ENCODE measurements at regions not wholly inside any gene's neighbourhood (a gene's known extent, or its start where the extent isn't known, plus 50 kb on each side); places are given as distances from the start of the nearest gene placed in this dataset.

DNA sequence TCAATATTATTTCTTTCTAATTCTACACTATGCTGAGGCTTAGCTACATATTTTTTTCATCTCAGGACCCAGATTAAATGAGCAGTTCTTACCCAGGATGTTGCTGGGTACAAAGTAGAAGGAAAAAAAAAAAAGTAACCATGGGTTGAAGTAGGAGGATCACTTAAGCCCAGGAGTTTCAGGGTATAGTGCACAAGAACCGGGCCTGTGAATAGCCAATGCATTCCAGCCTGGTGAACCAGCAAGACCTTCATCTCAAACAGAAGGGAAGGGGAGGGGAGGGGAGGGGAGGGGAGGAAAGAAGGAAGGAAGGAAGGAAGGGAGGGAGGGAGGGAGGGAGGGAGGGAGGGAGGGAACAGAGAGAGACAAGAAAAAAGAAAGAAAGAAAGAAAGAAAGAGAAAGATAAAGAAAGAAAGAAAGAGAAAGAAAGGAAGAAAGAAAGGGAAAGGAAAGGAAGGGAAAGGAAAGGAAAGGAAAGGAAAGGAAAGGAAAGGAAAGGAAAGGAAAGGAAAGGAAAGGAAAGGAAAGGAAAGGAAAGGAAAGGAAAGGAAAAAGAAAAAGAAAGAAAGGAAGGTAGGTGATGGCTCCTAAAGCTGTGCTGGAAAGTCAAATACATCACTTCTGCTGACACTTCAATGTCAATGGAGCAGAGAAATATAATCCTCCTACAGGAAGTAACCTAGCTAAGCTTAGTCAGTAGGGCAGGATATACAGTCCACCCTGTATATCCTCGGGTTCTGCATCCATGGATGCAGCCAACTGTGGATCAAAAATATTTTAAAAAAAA, 206.8 kb upstream of the TGFBR2 start:
- Mint-ChIP-seq H3K4me3 (ENCODE audit: unreplicated experiment) (no peak overlapping the region), H3K9me3 (ENCODE audit: unreplicated experiment) (no peaks in the 10 kb centered on the region), H3K4me1 (ENCODE audit: unreplicated experiment) (peaks cover 7% of the 10 kb centered on the region), H3K27me3 (ENCODE audit: unreplicated experiment) (peaks cover under 1% of the 10 kb centered on the region), H3K36me3 (ENCODE audit: low read depth, unreplicated experiment) (no peaks in the 10 kb centered on the region), H3K27ac (ENCODE audit: unreplicated experiment) (no peak overlapping the region)
- TF ChIP-seq CTCF (IDR thresholded peaks at IDR 0.05; ENCODE audit: unreplicated experiment) = no peak
- no peak for DNase-seq (ENCODE audit: low spot score)

GRCh38 chr3:30400926-30401325, 205.5 kb upstream of the TGFBR2 start:
- H3K4me3 Mint-ChIP-seq (ENCODE audit: unreplicated experiment) = no peak overlapping the region
- TF ChIP-seq CTCF (IDR thresholded peaks at IDR 0.05; ENCODE audit: unreplicated experiment) = no peak
- no peaks in the 10 kb centered on the region for H3K36me3 Mint-ChIP-seq (ENCODE audit: low read depth, unreplicated experiment)
- peaks cover 2% of the 10 kb centered on the region for H3K4me1 Mint-ChIP-seq (ENCODE audit: unreplicated experiment)
- no peak overlapping the region for H3K27ac Mint-ChIP-seq (ENCODE audit: unreplicated experiment)
- H3K27me3 Mint-ChIP-seq (ENCODE audit: unreplicated experiment) = no peaks in the 10 kb centered on the region
- no peaks in the 10 kb centered on the region for H3K9me3 Mint-ChIP-seq (ENCODE audit: unreplicated experiment)
- DNase-seq (ENCODE audit: low spot score) = no peak

GRCh38 chr3:30401971-30402370, 204.4 kb upstream of the TGFBR2 start:
- no peaks in the 10 kb centered on the region for H3K27me3 Mint-ChIP-seq (ENCODE audit: unreplicated experiment)
- no peak overlapping the region for H3K4me3 Mint-ChIP-seq (ENCODE audit: unreplicated experiment)
- DNase-seq (ENCODE audit: low spot score) = no peak
- TF ChIP-seq CTCF (IDR thresholded peaks at IDR 0.05; ENCODE audit: unreplicated experiment) = no peak
- H3K4me1 Mint-ChIP-seq (ENCODE audit: unreplicated experiment) = no peaks in the 10 kb centered on the region
- H3K36me3 Mint-ChIP-seq (ENCODE audit: low read depth, unreplicated experiment) = no peaks in the 10 kb centered on the region
- no peaks in the 10 kb centered on the region for H3K9me3 Mint-ChIP-seq (ENCODE audit: unreplicated experiment)
- no peak overlapping the region for H3K27ac Mint-ChIP-seq (ENCODE audit: unreplicated experiment)

DNA sequence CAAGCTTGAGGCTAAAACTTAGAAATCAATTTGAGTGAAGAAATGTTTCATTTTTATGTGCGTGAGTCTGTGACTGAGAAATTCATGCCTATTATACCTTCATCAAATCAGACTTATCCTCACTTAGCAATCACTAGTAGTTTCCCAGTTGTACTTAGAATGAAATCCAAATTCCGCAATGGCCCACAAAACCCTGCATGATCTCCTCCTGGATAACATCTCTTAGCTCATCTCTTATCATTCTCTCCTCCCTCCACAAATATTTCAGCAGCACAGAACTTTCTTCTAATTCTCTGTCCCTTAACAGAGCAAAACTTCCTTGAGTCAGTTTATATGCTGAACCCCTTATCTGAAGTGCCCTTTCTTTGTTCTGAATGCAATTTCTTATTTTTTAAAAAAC, 198.8 kb upstream of the TGFBR2 start:
- H3K9me3 Mint-ChIP-seq (ENCODE audit: unreplicated experiment) = no peaks in the 10 kb centered on the region
- no peak overlapping the region for H3K4me3 Mint-ChIP-seq (ENCODE audit: unreplicated experiment)
- no peaks in the 10 kb centered on the region for H3K36me3 Mint-ChIP-seq (ENCODE audit: low read depth, unreplicated experiment)
- TF ChIP-seq CTCF (IDR thresholded peaks at IDR 0.05; ENCODE audit: unreplicated experiment) = no peak
- H3K27ac Mint-ChIP-seq (ENCODE audit: unreplicated experiment) = no peak overlapping the region
- H3K4me1 Mint-ChIP-seq (ENCODE audit: unreplicated experiment) = no peaks in the 10 kb centered on the region
- DNase-seq (ENCODE audit: low spot score) = no peak
- no peaks in the 10 kb centered on the region for H3K27me3 Mint-ChIP-seq (ENCODE audit: unreplicated experiment)

DNA sequence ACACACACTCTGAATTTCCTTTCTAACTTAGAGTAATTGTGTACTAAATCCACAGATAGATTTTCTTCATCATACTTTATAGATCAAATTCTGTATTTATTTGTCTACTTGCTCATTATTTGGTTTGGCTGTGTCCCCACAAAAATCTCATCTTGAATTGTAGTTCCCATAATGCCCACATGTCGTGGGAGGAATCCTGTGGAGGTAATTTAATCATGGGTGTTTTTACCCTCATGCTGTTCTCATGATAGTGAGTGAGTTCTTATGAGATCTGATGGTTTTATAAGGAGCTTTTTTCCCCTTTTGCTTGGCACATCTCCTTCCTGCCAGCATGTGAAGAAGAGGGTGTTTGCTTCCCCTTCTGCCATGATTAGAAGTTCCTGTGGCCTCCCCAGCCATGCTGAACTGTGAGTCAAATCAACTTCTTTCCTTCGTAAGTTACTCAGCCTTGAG, 198.3 kb upstream of the TGFBR2 start:
- Mint-ChIP-seq H3K27me3 (ENCODE audit: unreplicated experiment) (no peaks in the 10 kb centered on the region), H3K36me3 (ENCODE audit: low read depth, unreplicated experiment) (no peaks in the 10 kb centered on the region), H3K27ac (ENCODE audit: unreplicated experiment) (no peak overlapping the region), H3K9me3 (ENCODE audit: unreplicated experiment) (no peaks in the 10 kb centered on the region), H3K4me1 (ENCODE audit: unreplicated experiment) (no peaks in the 10 kb centered on the region), H3K4me3 (ENCODE audit: unreplicated experiment) (no peak overlapping the region)
- no peak for DNase-seq (ENCODE audit: low spot score)
- TF ChIP-seq CTCF (IDR thresholded peaks at IDR 0.05; ENCODE audit: unreplicated experiment) = peak; percentile 46
